Panc1 (cell line): ENCODE measurements at regions not wholly inside any gene's neighbourhood (a gene's known extent, or its start where the extent isn't known, plus 50 kb on each side); places are given as distances from the start of the nearest gene placed in this dataset.

Experiments
- ATAC-seq: fragments of 200-7000 bp; cut with Tn5 transposase; 2 replicates; pipeline ENCODE4 v1.9.1; 2020; ENCODE audit warnings: mild to moderate bottlenecking, moderate library complexity
- BruUV-seq: library from RNA; stranded (reverse); fragments of 400-500 nt; replicated peaks from 2 replicates; lab custom pipeline; 2021; lab: Mats Ljungman, UMichigan
- CTCF ChIA-PET: fragments of 300-600 bp; sonication (Branson Sonifier 250); formaldehyde crosslinking; loops from one replicate; lab custom pipeline; 2022; ENCODE audit warnings: antibody characterized with exemption; lab: Charles Lee
- POLR2A ChIA-PET: fragments of 300-600 bp; sonication (Branson Sonifier 250); formaldehyde crosslinking; loops from one replicate; lab custom pipeline; 2022; ENCODE audit warnings: antibody characterized with exemption; lab: Charles Lee
- DNase-seq: peaks from one replicate; pipeline ENCODE4 v3.0.0-alpha.2; 2010; ENCODE audit warnings: low read depth, low spot score
- H3K27ac ChIP-seq: 2 replicates; pipeline ENCODE4 v1.5.1; 2011; ENCODE audit warnings: mild to moderate bottlenecking, low read length, inconsistent platforms
- H3K27me3 ChIP-seq: fragments of 200-500 bp; sonication (Bioruptor generic); 2 replicates; pipeline ENCODE4 v1.6.0; 2014; ENCODE audit warnings: low read length, inconsistent platforms; ENCODE audit not compliant: control insufficient read depth, insufficient read depth
- H3K36me3 ChIP-seq: fragments of 200-500 bp; sonication (Bioruptor generic); 2 replicates; pipeline ENCODE4 v1.5.1; 2014; ENCODE audit warnings: inconsistent platforms, mild to moderate bottlenecking, low read length, moderate library complexity; ENCODE audit not compliant: control insufficient read depth, insufficient read depth
- H3K4me1 ChIP-seq: 2 replicates; pipeline ENCODE4 v1.5.1; 2011; ENCODE audit warnings: inconsistent platforms, mild to moderate bottlenecking, low read length, moderate library complexity; ENCODE audit not compliant: control insufficient read depth, insufficient read depth
- H3K4me3 ChIP-seq, 2 experiments: 2 replicates each; pipeline ENCODE4 v1.5.1; 2011 to 2012; ENCODE audit warnings: low read depth in 2 of 2, low read length in 2 of 2, mild to moderate bottlenecking in 2 of 2, inconsistent platforms in 1 of 2, moderate library complexity in 1 of 2
- H3K9me3 ChIP-seq: fragments of 200-500 bp; sonication (Bioruptor generic); 2 replicates; pipeline ENCODE4 v1.5.1; 2014; ENCODE audit warnings: low read depth, mild to moderate bottlenecking, inconsistent platforms, low read length, moderate library complexity; ENCODE audit not compliant: control insufficient read depth, insufficient read depth
- CTCF ChIP-seq: fragments of 450-650 bp; IDR thresholded peaks from 2 replicates; pipeline ENCODE4 v1.5.1; 2017; ENCODE audit warnings: mild to moderate bottlenecking
- POLR2AphosphoS5 ChIP-seq: IDR thresholded peaks from 2 replicates; pipeline ENCODE4 v1.6.1; 2012; ENCODE audit warnings: mild to moderate bottlenecking, low read depth, low read length, moderate library complexity
- SIN3A ChIP-seq: IDR thresholded peaks from 2 replicates; pipeline ENCODE4 v1.6.1; 2012; ENCODE audit warnings: low read depth, mild to moderate bottlenecking, low read length, moderate library complexity, borderline replicate concordance; ENCODE audit not compliant: insufficient read depth
- TCF7L2 ChIP-seq: IDR thresholded peaks from 2 replicates; pipeline ENCODE4 v1.6.1; 2011; ENCODE audit warnings: mild to moderate bottlenecking, low read depth, low read length, inconsistent platforms
- in situ Hi-C: cut with HindIII; loops from 2 replicates; pipeline ENCODE4 v1.10.0; 2016; ENCODE audit warnings: low sequenced_read_pairs, low pct_unique_long_range_greater_than_20kb
- intact Hi-C: fragments of 100-400 bp; cut with micrococcal nuclease; formaldehyde crosslinking; loops from one replicate; pipeline ENCODE4 v1.10.0; 2022; ENCODE audit not compliant: unreplicated experiment
- TF ChIP-seq, protein P1 (sequence below), 2 experiments: IDR thresholded peaks; 2 replicates each; pipeline ENCODE4 v1.6.1; 2011 to 2012; ENCODE audit warnings: low read depth in 2 of 2, control low read depth in 1 of 2, low read length in 1 of 2, mild to moderate bottlenecking in 1 of 2, moderate library complexity in 1 of 2; ENCODE audit not compliant: insufficient read depth in 1 of 2

DNA sequence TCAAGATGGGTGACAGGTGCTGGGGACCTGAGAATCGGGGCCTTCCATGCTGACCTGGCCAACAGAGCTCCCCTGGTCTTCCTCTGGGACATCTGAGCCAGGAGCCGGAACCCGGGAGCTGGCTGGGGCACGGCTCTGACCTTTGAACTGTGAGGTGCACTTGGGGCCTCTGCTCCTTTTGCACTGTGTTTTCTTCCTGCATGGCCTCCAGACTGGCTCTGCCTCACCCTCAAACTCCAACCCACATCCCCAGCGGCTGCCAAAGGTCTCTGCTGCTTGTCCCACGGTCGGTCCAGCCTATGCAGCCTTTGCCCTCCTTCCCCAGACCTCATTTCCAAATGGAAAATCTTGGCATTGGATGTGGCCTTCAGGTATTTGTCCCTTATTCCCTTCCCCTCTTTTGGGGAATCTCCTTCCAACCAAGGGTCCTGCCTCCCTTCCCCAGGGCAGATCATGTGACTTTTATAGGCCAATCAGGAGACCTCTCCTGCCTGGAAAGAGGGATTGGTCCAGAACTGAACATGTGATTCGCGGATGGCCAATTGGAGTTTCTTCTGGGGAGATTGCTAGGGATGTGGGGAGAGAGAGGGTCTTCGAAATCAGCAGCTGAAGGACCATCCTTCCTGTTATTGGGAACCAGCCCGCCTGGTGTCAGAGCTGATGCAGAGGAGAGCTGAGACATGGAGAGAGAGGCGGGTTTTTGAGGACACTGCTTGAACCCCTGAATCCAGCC is 117.9 kb downstream of the CYLD start:
- Histone ChIP-seq H3K36me3 (no peaks in the 10 kb centered on the region), H3K4me3 (no peak overlapping the region), H3K9me3 (no peaks in the 10 kb centered on the region), H3K27me3 (no peaks in the 10 kb centered on the region), H3K4me1 (no peaks in the 10 kb centered on the region), H3K27ac (no peak overlapping the region)
- no peak for TF ChIP-seq TCF7L2
- ChIA-PET CTCF (no interaction called here), POLR2A (no interaction called here)
- ATAC-seq (no peak), DNase-seq (no peak)
- intact Hi-C loops (no loop called here), in situ Hi-C loops (no loop called here)
- no TSS peak for BruUV-seq

GRCh38 chr16:50858877-50859627 is 117.2 kb downstream of the CYLD start:
- no peak for ATAC-seq
- no peak for DNase-seq
- H3K36me3 ChIP-seq: no peaks in the 10 kb centered on the region

More at GRCh38 chr16:50858877-50859627, 117.2 kb downstream of the CYLD start:
- BruUV-seq: no TSS peak
- in situ Hi-C loops: no loop called here
- ChIA-PET CTCF (no interaction called here), POLR2A (no interaction called here)
- Histone ChIP-seq H3K4me1 (no peaks in the 10 kb centered on the region), H3K27ac (no peak overlapping the region), H3K9me3 (no peaks in the 10 kb centered on the region), H3K27me3 (no peaks in the 10 kb centered on the region), H3K4me3 (no peak overlapping the region)
- no peak for TF ChIP-seq SIN3A
- TF ChIP-seq CTCF: no peak
- TF ChIP-seq, protein P1, sequence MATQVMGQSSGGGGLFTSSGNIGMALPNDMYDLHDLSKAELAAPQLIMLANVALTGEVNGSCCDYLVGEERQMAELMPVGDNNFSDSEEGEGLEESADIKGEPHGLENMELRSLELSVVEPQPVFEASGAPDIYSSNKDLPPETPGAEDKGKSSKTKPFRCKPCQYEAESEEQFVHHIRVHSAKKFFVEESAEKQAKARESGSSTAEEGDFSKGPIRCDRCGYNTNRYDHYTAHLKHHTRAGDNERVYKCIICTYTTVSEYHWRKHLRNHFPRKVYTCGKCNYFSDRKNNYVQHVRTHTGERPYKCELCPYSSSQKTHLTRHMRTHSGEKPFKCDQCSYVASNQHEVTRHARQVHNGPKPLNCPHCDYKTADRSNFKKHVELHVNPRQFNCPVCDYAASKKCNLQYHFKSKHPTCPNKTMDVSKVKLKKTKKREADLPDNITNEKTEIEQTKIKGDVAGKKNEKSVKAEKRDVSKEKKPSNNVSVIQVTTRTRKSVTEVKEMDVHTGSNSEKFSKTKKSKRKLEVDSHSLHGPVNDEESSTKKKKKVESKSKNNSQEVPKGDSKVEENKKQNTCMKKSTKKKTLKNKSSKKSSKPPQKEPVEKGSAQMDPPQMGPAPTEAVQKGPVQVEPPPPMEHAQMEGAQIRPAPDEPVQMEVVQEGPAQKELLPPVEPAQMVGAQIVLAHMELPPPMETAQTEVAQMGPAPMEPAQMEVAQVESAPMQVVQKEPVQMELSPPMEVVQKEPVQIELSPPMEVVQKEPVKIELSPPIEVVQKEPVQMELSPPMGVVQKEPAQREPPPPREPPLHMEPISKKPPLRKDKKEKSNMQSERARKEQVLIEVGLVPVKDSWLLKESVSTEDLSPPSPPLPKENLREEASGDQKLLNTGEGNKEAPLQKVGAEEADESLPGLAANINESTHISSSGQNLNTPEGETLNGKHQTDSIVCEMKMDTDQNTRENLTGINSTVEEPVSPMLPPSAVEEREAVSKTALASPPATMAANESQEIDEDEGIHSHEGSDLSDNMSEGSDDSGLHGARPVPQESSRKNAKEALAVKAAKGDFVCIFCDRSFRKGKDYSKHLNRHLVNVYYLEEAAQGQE (IDR thresholded peaks at IDR 0.05; ENCODE audit: insufficient read depth in 1 of 2, low read depth in 2 of 2, low read length in 1 of 2): no peak
- no peak for TF ChIP-seq TCF7L2
- no peak for TF ChIP-seq POLR2AphosphoS5
- intact Hi-C loops: no loop called here
